ENCODE measurements at regions not wholly inside any gene's neighbourhood (a gene's known extent, or its start where the extent isn't known, plus 50 kb on each side); places are given as distances from the start of the nearest gene placed in this dataset.

DNA sequence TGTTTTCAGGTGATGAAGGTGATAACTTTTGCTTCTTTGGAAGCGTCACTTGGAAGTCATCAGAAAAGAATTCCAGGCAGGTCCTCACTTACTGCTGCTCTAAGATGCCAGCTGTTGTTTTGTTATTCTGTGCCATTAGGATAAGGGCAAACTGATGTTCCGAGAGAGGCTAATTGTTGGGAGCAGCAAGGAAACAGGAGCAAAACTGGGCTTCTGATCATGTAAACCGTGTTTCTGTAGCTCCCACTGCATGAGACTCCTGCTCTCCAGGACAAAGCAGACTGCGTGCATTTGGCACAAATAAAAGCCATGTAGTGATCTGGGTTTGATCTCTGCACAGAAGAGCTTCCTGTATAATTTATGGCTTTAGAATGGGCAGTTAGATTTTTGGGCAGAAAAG, 248.2 kb downstream of the MAN2A1 start:
- Histone ChIP-seq H3K36me3 (no peaks in the 10 kb centered on the region), H3K4me1 (no peaks in the 10 kb centered on the region), H3K4me3 (no peak overlapping the region), H3K27me3 (no peaks in the 10 kb centered on the region), H3K27ac (no peak overlapping the region), H3K9me3 (peaks cover 0 to 9% of the 10 kb centered on the region in 2 donors)
- no peak for DNase-seq (ENCODE audit: low spot score in 2 of 2)
- TF ChIP-seq, protein P1, sequence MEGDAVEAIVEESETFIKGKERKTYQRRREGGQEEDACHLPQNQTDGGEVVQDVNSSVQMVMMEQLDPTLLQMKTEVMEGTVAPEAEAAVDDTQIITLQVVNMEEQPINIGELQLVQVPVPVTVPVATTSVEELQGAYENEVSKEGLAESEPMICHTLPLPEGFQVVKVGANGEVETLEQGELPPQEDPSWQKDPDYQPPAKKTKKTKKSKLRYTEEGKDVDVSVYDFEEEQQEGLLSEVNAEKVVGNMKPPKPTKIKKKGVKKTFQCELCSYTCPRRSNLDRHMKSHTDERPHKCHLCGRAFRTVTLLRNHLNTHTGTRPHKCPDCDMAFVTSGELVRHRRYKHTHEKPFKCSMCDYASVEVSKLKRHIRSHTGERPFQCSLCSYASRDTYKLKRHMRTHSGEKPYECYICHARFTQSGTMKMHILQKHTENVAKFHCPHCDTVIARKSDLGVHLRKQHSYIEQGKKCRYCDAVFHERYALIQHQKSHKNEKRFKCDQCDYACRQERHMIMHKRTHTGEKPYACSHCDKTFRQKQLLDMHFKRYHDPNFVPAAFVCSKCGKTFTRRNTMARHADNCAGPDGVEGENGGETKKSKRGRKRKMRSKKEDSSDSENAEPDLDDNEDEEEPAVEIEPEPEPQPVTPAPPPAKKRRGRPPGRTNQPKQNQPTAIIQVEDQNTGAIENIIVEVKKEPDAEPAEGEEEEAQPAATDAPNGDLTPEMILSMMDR (IDR thresholded peaks at IDR 0.05), result no peak
- intact Hi-C loops (cut with DNase I), result no loop called here

DNA sequence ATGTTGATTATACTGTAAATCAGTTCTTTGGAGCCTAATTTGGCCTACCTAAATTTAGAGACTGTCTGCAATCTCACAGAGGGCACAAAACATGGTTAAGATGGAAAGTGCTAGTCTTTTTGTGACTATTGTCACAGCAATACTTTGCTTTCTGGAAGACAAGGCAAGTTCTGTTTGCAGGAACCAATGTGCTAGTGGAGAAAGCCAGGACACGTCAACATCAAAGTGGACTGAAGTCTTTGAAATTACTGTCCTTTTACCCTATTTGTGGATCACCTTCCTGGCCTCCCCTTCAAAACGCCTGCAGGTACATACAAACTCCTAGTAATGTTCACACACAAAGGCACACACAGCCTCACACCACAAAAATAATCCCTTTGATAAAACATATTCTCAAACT, 248.7 kb downstream of the MAN2A1 start:
- Histone ChIP-seq H3K27ac (no peak overlapping the region), H3K9me3 (peaks cover 0 to 9% of the 10 kb centered on the region in 2 donors), H3K4me1 (no peaks in the 10 kb centered on the region), H3K36me3 (no peaks in the 10 kb centered on the region), H3K27me3 (no peaks in the 10 kb centered on the region), H3K4me3 (no peak overlapping the region)
- DNase-seq (ENCODE audit: low spot score in 2 of 2), result no peak
- TF ChIP-seq, protein P1 (IDR thresholded peaks at IDR 0.05), result no peak
- intact Hi-C loops (cut with DNase I), result no loop called here

DNA sequence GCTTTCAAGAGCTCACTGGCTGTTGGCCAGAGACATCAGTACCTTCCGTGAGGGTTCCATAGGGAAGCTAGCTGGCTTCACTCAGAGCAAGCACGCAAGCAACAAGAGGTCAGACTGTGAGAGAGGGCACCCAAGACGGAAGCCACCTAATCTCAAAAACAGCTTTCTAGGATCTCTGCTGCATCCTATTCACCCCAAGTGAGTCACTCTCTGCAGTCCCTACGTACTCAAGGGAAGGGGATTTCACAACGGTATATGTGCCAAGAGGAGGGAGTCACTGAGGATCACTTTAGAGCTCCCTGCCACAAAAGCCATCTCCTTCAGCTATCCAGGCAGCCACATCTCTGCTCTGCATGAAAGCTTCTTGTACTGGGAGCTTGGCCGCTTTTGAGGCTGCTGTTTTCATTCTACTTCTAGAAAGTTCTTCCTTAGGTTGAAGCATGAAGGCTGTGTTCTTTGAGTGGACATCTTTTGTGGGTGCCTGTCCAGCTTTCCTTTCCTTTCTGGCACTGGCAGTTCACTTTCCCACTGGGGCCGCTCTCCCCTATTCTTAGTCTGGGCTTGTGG, 249.5 kb downstream of the MAN2A1 start:
- H3K4me1 ChIP-seq, result no peaks in the 10 kb centered on the region
- H3K27me3 ChIP-seq, result no peaks in the 10 kb centered on the region

DNA sequence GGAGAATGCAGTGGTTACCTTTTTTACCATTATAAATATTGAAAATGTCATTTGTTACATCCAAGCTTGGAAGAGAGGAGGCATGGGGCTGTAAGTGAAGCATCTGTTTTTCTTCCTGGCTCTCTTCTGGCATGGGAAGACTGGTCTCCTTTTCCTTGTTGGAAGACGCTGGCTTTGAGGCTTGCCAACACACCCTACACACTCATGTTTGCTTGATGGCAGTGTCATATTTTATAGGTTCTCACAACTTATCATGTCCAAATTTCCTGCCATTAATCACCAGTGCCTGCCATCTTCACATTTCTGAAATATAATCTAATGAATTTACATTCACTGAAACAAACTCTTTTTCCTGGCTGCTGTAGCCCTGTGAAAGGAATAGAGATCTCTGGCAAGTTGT, 252.9 kb downstream of the MAN2A1 start:
- DNase-seq (ENCODE audit: low spot score in 2 of 2), result no peak
- H3K27me3 ChIP-seq, result no peaks in the 10 kb centered on the region
- intact Hi-C loops (cut with DNase I), result no loop called here
- no peaks in the 10 kb centered on the region for H3K36me3 ChIP-seq
- H3K9me3 ChIP-seq, result peaks cover 0 to 9% of the 10 kb centered on the region in 2 donors
- no peak overlapping the region for H3K4me3 ChIP-seq
- TF ChIP-seq, protein P1 (IDR thresholded peaks at IDR 0.05), result no peak
- H3K4me1 ChIP-seq, result no peaks in the 10 kb centered on the region
- no peak overlapping the region for H3K27ac ChIP-seq

More for the DNA sequence above, 249.5 kb downstream of the MAN2A1 start:
- no peak for DNase-seq (ENCODE audit: low spot score in 2 of 2)
- Histone ChIP-seq H3K36me3 (no peaks in the 10 kb centered on the region), H3K4me3 (no peak overlapping the region), H3K9me3 (peaks cover 0 to 9% of the 10 kb centered on the region in 2 donors), H3K27ac (no peak overlapping the region)
- TF ChIP-seq, protein P1 (IDR thresholded peaks at IDR 0.05), result no peak
- intact Hi-C loops (cut with DNase I), result no loop called here

DNA sequence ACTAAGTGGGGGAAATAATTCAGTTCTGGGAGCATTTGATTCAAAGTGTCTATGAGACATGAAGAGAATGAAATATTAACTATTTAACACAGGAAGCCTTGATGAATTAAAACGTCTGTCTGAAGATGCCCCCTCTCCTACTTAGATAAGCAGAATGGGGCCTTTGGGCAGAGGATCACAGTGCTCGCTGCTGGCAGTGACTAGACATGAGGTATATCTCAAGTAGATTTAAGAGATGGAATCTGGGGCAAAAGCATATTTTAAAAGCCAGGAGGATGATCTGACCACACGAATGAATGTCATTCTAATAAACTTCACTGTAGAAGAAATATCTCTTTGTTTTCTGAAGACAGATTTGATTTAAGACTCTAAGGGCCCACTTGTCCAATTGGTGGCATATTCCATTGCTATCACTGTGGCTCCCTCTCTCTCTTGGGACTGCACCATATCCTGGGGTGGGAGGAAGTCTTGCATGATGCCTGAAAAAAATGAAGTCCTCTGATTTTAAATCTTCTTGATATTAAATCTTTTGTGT, 254.0 kb downstream of the MAN2A1 start:
- no peak overlapping the region for H3K27ac ChIP-seq
- H3K9me3 ChIP-seq, result peaks cover 0 to 9% of the 10 kb centered on the region in 2 donors
- H3K36me3 ChIP-seq, result no peaks in the 10 kb centered on the region
- H3K4me1 ChIP-seq, result no peaks in the 10 kb centered on the region
- no peak overlapping the region for H3K4me3 ChIP-seq
- intact Hi-C loops (cut with DNase I), result no loop called here
- no peak for DNase-seq (ENCODE audit: low spot score in 2 of 2)
- H3K27me3 ChIP-seq, result no peaks in the 10 kb centered on the region
- TF ChIP-seq, protein P1 (IDR thresholded peaks at IDR 0.05), result no peak
